Suppressor macrophage treated with lipopolysaccharide for 1 hour (primary cell): ENCODE measurements at regions not wholly inside any gene's neighbourhood (a gene's known extent, or its start where the extent isn't known, plus 50 kb on each side); places are given as distances from the start of the nearest gene placed in this dataset.
"Not testable (repeated sequence)": the region's sequence is repeated elsewhere in the genome, so short reads cannot be mapped to it uniquely, and the experiment has no call there.

ENCODE experiments used
- DNase-seq, 3 donors: peaks; one replicate each; pipeline ENCODE4 v3.0.0-alpha.2; 2020 to 2022

- DNase-seq, result no peak
Observed at GRCh38 chr21:36602735-36603134, 96.2 kb upstream of the SIM2 start.

GRCh38 chr21:36603221-36603620, 95.7 kb upstream of the SIM2 start:
- no peak for DNase-seq

GRCh38 chr21:36605426-36605825, 93.5 kb upstream of the SIM2 start:
- no peak for DNase-seq

GRCh38 chr21:36606287-36606982, 92.5 kb upstream of the SIM2 start:
- DNase-seq, result no peak

GRCh38 chr21:36606983-36607325, 92.0 kb upstream of the SIM2 start:
- no peak for DNase-seq

- DNase-seq, result peak in 2 of 3 donors; percentile 10 to 22
Observed at GRCh38 chr21:36608041-36608896, 90.6 kb upstream of the SIM2 start.

- no peak for DNase-seq
Observed at GRCh38 chr21:36608897-36609225, 90.1 kb upstream of the SIM2 start.

GRCh38 chr21:36609654-36610053, 89.3 kb upstream of the SIM2 start:
- DNase-seq, result no peak

- DNase-seq, result no peak
Observed at GRCh38 chr21:36610201-36610600, 88.7 kb upstream of the SIM2 start.

GRCh38 chr21:36610935-36611334, 88.0 kb upstream of the SIM2 start:
- DNase-seq, result no peak

- DNase-seq, result no peak
Observed at GRCh38 chr21:36611379-36611778, 87.5 kb upstream of the SIM2 start.

GRCh38 chr21:36613059-36613458, 85.9 kb upstream of the SIM2 start:
- no peak for DNase-seq

- DNase-seq, result no peak
Observed at GRCh38 chr21:36613554-36613953, 85.4 kb upstream of the SIM2 start.

- no peak for DNase-seq
Observed at GRCh38 chr21:36615274-36615964, 83.5 kb upstream of the SIM2 start.

- DNase-seq, result not testable (repeated sequence)
Observed at GRCh38 chr21:36616773-36617172, 82.1 kb upstream of the SIM2 start.

- not testable (repeated sequence) for DNase-seq
Observed at GRCh38 chr21:36621794-36622193, 77.1 kb upstream of the SIM2 start.

GRCh38 chr21:36624105-36624504, 74.8 kb upstream of the SIM2 start:
- no peak for DNase-seq

- no peak for DNase-seq
Observed at GRCh38 chr21:36626791-36627190, 72.1 kb upstream of the SIM2 start.

- peak in 1 of 3 donors; percentile 20 for DNase-seq
Observed at GRCh38 chr21:36627242-36627641, 71.7 kb upstream of the SIM2 start.

GRCh38 chr21:36628106-36628505, 70.8 kb upstream of the SIM2 start:
- DNase-seq, result no peak

GRCh38 chr21:36628761-36629460, 70.0 kb upstream of the SIM2 start:
- no peak for DNase-seq

- DNase-seq, result peak; percentile 53 to 87 (median 74)
Observed at GRCh38 chr21:36630485-36631206, 68.3 kb upstream of the SIM2 start.

- DNase-seq, result peak; percentile 43 to 74 (median 67)
Observed at GRCh38 chr21:36636016-36636415, 62.9 kb upstream of the SIM2 start.
